Keratinocyte (primary cell): ENCODE measurements at regions not wholly inside any gene's neighbourhood (a gene's known extent, or its start where the extent isn't known, plus 50 kb on each side); places are given as distances from the start of the nearest gene placed in this dataset.

Source experiments
- DNase-seq: peaks from one replicate; pipeline ENCODE4 v3.0.0-alpha.2; 2011; ENCODE audit warnings: low read depth, missing footprints, low spot score
- FAIRE-seq: peaks from 2 replicates; lab custom pipeline; 2011; peaks lifted over from hg19 to GRCh38; lab: Jason Lieb, UNC
- H2AFZ ChIP-seq: 2 replicates; pipeline ENCODE4 v1.6.0; 2012; ENCODE audit warnings: low read length, control low read depth, inconsistent platforms; ENCODE audit not compliant: control insufficient read depth
- H3K27ac ChIP-seq: 2 replicates; pipeline ENCODE4 v1.5.1; 2011; ENCODE audit warnings: low read length; ENCODE audit not compliant: control insufficient read depth, insufficient read depth
- H3K27me3 ChIP-seq: 3 replicates; pipeline ENCODE4 v1.6.0; 2011; ENCODE audit warnings: low read length; ENCODE audit not compliant: control insufficient read depth, insufficient read depth; ENCODE audit errors: extremely low read depth
- H3K36me3 ChIP-seq, 2 experiments: 2 replicates in 1 of 2; 3 replicates in 1 of 2; pipeline ENCODE4 v1.5.1; 2011; ENCODE audit warnings: low read length in 2 of 2, mild to moderate bottlenecking in 1 of 2; ENCODE audit not compliant: control insufficient read depth in 2 of 2, insufficient read depth in 2 of 2; ENCODE audit errors: extremely low read depth in 1 of 2
- H3K4me1 ChIP-seq: 3 replicates; pipeline ENCODE4 v1.5.1; 2011; ENCODE audit warnings: low read length; ENCODE audit not compliant: control insufficient read depth, insufficient read depth; ENCODE audit errors: extremely low read depth
- H3K4me2 ChIP-seq: 3 replicates; pipeline ENCODE4 v1.6.0; 2011; ENCODE audit warnings: low read depth, low read length; ENCODE audit not compliant: control insufficient read depth, insufficient read depth; ENCODE audit errors: extremely low read depth
- H3K4me3 ChIP-seq, 3 experiments: fragments of 200-600 bp in 1 of 3; sonication (generic) in 1 of 3; 2 replicates in 2 of 3; 3 replicates in 1 of 3; pipeline ENCODE4 v1.5.1; 2011 to 2016; ENCODE audit warnings: low read length in 3 of 3, mild to moderate bottlenecking in 3 of 3, control low read depth in 2 of 3, inconsistent platforms in 1 of 3, low read depth in 1 of 3, mixed read lengths in 1 of 3, mixed run types in 1 of 3, moderate library complexity in 1 of 3; ENCODE audit not compliant: control insufficient read depth in 2 of 3, insufficient read depth in 2 of 3; ENCODE audit errors: extremely low read depth in 1 of 3
- H3K79me2 ChIP-seq: 2 replicates; pipeline ENCODE4 v1.6.0; 2012; ENCODE audit warnings: low read length; ENCODE audit not compliant: control insufficient read depth, insufficient read depth
- H3K9ac ChIP-seq: 3 replicates; pipeline ENCODE4 v1.6.0; 2011; ENCODE audit warnings: low read length; ENCODE audit not compliant: control insufficient read depth, insufficient read depth; ENCODE audit errors: extremely low read depth
- H3K9me1 ChIP-seq: 3 replicates; pipeline ENCODE4 v1.6.0; 2011; ENCODE audit warnings: low read length; ENCODE audit not compliant: control insufficient read depth, insufficient read depth; ENCODE audit errors: extremely low read depth
- H3K9me3 ChIP-seq: 2 replicates; pipeline ENCODE4 v1.5.1; 2012; ENCODE audit warnings: low read depth, low read length; ENCODE audit not compliant: control insufficient read depth
- H4K20me1 ChIP-seq: 3 replicates; pipeline ENCODE4 v1.6.0; 2011; ENCODE audit warnings: low read length; ENCODE audit not compliant: control insufficient read depth, insufficient read depth; ENCODE audit errors: extremely low read depth
- EZH2 ChIP-seq: IDR thresholded peaks from one replicate; pipeline ENCODE4 v1.6.1; 2012; ENCODE audit warnings: inconsistent platforms, mild to moderate bottlenecking, low read length, moderate library complexity
- dilution Hi-C: fragments of 300-500 bp; cut with MboI; formaldehyde crosslinking; loops from one replicate; pipeline ENCODE4 v1.7.0; 2020; ENCODE audit warnings: low sequenced_read_pairs; ENCODE audit not compliant: extremely low pct_ligation_motif_present
- TF ChIP-seq, protein P1 (sequence below), 3 experiments: IDR thresholded peaks in 1 of 3; conservative IDR thresholded peaks in 1 of 3; optimal IDR thresholded peaks in 1 of 3; 2 replicates in 2 of 3; 3 replicates in 1 of 3; pipeline versions ENCODE3 to v1.5.1; 2011; ENCODE audit warnings: low read length in 3 of 3, mild to moderate bottlenecking in 3 of 3, moderate library complexity in 2 of 3, control low read depth in 1 of 3, inconsistent platforms in 1 of 3; ENCODE audit not compliant: insufficient read depth in 2 of 3; ENCODE audit errors: extremely low read depth in 1 of 3

GRCh38 chr2:2530334-2530733 lies 199.3 kb upstream of the MYT1L start:
- no peak overlapping the region for H3K9ac ChIP-seq
- no peaks in the 10 kb centered on the region for H3K79me2 ChIP-seq
- H3K27ac ChIP-seq: no peak overlapping the region
- H3K9me1 ChIP-seq: no peaks in the 10 kb centered on the region
- DNase-seq (no peak), FAIRE-seq (no peak)
- H3K4me1 ChIP-seq: no peaks in the 10 kb centered on the region
- H4K20me1 ChIP-seq: no peaks in the 10 kb centered on the region
- TF ChIP-seq EZH2: no peak
- TF ChIP-seq, protein P1, sequence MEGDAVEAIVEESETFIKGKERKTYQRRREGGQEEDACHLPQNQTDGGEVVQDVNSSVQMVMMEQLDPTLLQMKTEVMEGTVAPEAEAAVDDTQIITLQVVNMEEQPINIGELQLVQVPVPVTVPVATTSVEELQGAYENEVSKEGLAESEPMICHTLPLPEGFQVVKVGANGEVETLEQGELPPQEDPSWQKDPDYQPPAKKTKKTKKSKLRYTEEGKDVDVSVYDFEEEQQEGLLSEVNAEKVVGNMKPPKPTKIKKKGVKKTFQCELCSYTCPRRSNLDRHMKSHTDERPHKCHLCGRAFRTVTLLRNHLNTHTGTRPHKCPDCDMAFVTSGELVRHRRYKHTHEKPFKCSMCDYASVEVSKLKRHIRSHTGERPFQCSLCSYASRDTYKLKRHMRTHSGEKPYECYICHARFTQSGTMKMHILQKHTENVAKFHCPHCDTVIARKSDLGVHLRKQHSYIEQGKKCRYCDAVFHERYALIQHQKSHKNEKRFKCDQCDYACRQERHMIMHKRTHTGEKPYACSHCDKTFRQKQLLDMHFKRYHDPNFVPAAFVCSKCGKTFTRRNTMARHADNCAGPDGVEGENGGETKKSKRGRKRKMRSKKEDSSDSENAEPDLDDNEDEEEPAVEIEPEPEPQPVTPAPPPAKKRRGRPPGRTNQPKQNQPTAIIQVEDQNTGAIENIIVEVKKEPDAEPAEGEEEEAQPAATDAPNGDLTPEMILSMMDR (optimal IDR thresholded peaks at IDR 0.05 in 1 of 3, IDR thresholded peaks at IDR 0.05 in 1 of 3, conservative IDR thresholded peaks at IDR 0.05 in 1 of 3; ENCODE audit: extremely low read depth in 1 of 3, insufficient read depth in 2 of 3, low read length in 3 of 3): no peak
- H3K27me3 ChIP-seq: no peaks in the 10 kb centered on the region
- dilution Hi-C loops: no loop called here
- no peak overlapping the region for H2AFZ ChIP-seq
- H3K36me3 ChIP-seq: no peaks in the 10 kb centered on the region
- H3K9me3 ChIP-seq: peaks cover 3% of the 10 kb centered on the region
- H3K4me3 ChIP-seq: no peak overlapping the region
- H3K4me2 ChIP-seq: no peak overlapping the region

DNA sequence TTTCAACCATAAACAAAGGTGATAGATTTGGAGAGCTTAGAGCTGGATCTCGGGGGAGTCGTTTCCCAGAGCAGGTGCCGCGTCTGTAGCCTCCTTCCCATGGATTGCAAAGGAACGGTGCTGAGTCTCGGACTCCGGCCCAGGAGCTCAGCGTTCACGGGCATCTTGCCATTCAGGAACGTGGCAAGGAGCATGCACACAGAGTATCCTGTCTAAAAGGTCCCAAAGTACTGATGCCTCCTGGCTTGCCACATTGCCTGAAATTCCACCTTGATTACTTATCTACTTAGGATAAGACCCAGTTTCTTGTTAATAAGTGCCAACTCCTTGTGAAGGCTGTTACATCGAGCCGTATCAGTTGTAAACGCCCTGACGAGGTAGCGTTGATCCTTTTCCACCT lies 197.8 kb upstream of the MYT1L start:
- no peaks in the 10 kb centered on the region for H3K9me1 ChIP-seq
- no peak overlapping the region for H2AFZ ChIP-seq
- no peaks in the 10 kb centered on the region for H3K27me3 ChIP-seq
- H4K20me1 ChIP-seq: no peaks in the 10 kb centered on the region
- H3K4me3 ChIP-seq: no peak overlapping the region
- TF ChIP-seq, protein P1 (optimal IDR thresholded peaks at IDR 0.05 in 1 of 3, IDR thresholded peaks at IDR 0.05 in 1 of 3, conservative IDR thresholded peaks at IDR 0.05 in 1 of 3; ENCODE audit: extremely low read depth in 1 of 3, insufficient read depth in 2 of 3, low read length in 3 of 3): no peak
- no peak for TF ChIP-seq EZH2
- FAIRE-seq: no peak
- peaks cover 3% of the 10 kb centered on the region for H3K9me3 ChIP-seq
- no peaks in the 10 kb centered on the region for H3K36me3 ChIP-seq
- dilution Hi-C loops: no loop called here
- no peak overlapping the region for H3K27ac ChIP-seq
- H3K4me1 ChIP-seq: no peaks in the 10 kb centered on the region
- H3K9ac ChIP-seq: no peak overlapping the region
- DNase-seq: no peak
- H3K4me2 ChIP-seq: no peak overlapping the region
- H3K79me2 ChIP-seq: no peaks in the 10 kb centered on the region
